GM21786 (cell line): ENCODE measurements at regions not wholly inside any gene's neighbourhood (a gene's known extent, or its start where the extent isn't known, plus 50 kb on each side); places are given as distances from the start of the nearest gene placed in this dataset.
"Not testable (repeated sequence)": the region's sequence is repeated elsewhere in the genome, so short reads cannot be mapped to it uniquely, and the experiment has no call there.

Source experiments
- ATAC-seq: cut with Tn5 transposase; IDR thresholded peaks from one replicate; pipeline ENCODE4 v1.9.1; 2021; ENCODE audit not compliant: unreplicated experiment

DNA sequence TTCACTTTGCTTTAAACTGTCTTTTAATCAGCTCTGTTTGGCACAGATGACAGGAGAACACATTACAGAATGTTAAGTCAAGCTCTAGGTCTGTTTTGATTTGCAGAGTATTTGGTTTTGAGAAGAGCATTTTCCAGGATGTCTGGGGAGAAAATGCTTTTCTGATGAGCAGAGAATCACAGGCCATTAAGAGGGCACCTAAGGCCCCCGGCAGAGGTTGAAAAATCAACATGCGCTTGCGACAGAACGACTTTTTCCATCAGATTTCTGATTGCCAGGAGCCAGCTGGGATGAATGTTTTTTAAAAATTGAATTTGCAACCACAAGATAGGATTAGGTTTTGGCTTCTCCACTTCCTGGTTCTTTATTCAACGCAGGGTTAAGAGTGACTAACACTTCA, 304.5 kb downstream of the JRKL start:
- ATAC-seq: no peak

DNA sequence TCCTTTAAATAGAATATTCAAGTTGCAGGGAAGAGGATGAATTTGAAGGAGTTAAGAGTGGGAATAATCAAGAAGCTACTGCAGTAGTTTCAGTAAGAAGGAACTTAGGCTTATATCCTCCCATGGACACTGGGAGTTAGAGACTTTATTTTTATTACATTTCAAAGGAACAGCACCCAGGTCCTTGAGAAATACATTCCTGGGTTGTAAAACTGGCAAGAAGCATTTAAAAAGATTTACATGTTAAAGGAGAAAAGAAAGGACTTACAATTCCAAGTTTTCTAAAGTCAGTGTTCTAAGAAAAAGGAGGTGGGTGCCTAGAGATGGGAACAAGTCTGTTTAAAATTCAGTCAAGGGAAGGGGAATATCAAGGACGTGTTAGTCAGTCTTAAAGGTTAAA, 306.9 kb downstream of the JRKL start:
- no peak for ATAC-seq

DNA sequence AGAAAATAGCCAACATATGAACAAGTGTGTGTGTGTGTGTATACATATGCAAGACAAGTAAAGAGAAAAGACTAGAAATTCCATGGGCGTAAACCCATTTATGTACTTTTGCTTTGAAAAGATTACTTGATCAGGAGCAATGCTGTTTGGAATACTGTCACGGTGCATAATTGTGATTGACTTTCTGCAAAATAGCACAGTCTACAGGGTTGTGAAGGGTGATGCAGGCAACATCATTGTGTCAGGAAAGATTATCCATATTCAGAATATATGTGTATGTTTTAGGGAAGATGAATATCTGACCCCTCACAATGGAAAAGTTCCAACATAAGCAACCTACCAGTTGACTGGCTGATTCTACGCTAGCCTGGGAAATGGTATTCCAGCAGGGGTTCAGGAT, 307.7 kb downstream of the JRKL start:
- ATAC-seq: no peak

DNA sequence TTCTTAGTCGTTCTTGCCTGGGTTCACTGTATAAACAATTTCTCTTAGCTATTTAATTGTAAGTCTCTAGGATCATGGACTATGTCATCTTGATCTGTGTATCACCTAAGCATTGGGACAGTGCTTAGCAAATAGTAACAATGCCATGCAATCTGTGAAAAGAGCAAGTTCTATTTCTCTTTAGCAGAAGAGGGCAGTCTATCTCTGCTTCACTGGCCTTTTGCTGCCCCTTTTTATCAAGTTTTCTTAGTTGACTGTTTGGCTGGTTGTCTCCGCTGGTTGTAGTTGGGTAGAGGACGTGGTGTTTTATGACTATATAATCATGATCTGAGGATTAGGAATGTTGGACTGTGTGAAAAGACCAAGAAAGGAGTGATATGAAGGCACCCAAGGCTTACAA, 315.0 kb downstream of the JRKL start:
- ATAC-seq: no peak

DNA sequence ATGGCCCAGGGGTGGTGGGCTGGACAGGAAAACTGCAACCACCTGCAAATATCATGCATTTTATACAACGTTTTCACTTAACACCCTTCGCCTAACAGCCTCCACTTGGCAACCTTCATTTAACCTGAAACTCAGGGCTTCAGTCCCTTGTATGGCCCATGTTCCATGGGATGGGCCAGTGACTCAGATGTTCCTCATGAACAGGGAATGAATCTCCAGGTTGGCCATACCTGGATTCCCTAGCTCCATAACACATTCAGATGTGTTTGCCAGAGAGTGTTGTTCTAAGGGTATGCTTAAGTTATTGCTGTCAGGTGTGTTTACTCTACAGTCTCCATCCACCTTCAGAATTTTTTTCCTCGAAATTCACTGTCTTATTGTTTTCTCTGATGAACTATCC, 316.9 kb downstream of the JRKL start:
- no peak for ATAC-seq

DNA sequence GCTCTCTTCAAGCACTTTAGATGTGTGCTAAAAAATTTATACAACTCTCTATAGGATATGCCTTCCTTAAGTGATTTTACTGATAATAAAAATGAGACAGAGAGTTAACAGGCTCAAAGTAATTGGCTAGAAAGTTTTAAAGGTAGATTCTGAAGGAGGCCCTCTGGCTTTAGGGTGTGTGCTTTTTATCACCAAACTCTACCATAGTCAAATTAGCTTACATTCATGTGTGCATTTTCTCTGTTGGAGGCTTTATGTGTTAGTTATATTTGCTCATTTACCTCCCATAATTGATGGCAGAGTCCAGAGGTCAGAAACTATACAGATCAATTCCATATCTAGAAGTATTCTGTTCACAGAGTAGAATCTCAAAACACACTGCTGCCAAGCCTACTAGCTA, 317.5 kb downstream of the JRKL start:
- no peak for ATAC-seq

DNA sequence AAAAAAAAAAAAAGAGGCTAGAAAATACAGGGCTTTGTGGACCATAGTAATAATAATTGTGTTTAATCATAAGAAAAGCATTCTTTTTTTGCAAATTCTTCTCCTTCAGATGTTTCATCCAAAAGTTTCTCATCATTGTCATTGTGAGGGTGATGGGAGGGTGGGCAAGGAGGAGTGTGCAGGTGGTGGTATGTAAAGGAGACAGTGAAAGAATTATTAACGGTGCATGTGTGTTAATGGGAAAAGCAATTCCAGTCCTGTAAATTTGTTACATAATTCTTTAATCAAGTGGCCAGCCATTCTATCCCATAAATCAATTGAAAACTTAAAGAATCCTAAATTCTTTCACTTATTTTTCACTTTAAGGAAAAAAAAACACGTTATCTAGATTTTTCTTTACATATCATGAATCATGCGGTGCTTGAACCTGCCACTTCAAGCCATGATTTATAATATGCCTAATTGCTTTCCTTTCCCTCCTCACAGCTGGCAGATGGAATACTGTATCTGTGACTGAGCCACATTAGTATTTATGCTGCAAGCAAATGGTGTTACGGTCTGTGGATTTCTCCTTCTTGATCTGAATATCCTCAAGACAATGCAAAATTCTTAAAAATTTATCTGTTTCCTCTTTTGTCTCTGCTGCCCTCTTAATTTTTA, 318.5 kb downstream of the JRKL start:
- no peak for ATAC-seq

DNA sequence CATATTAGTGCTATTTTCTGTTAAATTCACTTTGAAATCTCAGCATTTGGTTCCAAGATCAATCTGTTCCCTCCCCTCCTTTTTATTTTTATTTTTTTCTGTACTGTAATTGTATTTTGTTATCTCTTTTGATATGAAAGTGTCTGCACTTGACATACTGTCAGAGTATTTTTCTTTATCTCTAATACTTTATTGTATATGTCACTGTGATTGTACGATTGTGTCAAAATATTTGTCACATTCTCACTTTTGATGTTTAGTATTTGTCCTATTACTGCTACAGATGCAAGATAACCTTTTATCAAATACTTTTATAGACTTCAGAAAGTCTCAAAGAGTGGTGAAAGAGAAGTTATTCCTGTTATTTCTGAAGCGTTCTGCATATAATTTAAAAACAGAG, 323.5 kb downstream of the JRKL start:
- no peak for ATAC-seq

DNA sequence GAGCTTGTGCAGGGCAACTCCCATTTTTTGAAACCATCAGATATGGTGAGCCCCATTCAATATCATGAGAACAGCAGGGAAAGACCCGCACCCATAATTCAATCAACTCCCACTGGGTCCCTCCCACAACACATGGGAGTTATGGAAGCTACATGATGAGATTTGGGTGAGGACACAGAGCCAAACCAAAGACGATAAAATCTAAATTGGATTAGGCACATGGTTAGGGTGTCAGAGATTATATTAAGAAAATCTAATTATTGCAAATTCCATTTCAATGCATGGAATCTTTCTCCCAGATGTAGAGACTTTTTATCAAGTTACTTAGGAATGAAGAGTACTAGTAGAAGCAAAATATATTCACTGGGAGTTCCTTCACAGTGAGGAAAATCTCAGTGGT, 324.9 kb downstream of the JRKL start:
- ATAC-seq: no peak

DNA sequence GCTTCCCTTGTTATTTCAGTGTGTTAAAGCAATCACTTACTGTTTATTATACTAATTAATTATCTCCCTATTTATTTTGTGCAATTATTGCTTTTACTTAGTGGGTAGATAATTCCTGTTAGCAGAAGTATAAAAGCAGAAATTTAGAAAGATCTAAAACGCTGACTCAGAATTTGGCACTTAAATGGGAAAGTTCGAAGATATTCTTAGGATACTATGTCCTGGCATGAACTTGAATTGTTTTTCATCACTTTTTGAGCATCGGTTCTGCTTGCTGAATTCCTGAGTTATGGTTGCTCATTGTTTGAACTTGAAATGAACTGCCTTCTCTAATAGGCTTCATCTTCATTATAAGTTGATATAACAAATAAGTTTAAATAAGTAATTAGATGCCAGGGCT, 325.4 kb downstream of the JRKL start:
- ATAC-seq: no peak

DNA sequence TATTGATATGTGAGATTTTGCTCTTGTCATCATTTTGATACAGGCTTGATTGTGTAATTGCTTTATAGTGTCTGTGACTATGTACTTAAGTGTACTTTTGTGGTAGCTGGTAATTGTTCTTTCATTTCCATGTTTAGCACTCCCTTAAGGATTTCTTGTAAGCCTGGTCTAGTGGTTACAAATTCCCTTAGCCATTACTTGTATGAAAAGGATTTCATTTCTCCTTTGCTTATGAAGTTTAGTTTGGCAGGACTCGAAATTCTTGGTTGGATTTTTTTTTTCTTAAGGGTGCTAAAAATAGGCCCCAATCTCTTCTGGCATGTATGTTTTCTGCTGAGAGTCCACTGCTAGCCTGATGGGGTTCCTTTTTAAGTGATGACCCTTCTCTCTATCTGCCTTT, 346.8 kb downstream of the JRKL start:
- no peak for ATAC-seq

DNA sequence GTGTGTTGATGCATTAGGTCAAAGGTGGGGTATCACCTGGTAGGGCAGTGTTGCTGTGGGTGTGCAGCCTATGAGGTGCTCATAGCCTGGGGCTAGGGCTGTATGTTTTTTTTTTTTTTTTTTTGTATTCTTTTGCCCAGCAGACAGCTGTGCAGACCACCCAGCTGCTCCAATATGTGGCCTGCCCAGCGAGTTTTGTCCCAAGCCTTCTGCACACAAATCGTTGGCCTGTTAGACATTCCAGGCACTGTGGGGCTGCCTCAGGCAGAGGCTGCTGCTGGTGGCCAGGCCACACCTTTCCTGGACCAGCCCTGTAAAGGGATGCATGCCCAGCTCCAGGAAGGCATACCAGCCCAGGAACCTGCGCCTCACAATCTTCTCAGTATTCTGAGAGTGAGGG, 348.5 kb downstream of the JRKL start:
- ATAC-seq: no peak

DNA sequence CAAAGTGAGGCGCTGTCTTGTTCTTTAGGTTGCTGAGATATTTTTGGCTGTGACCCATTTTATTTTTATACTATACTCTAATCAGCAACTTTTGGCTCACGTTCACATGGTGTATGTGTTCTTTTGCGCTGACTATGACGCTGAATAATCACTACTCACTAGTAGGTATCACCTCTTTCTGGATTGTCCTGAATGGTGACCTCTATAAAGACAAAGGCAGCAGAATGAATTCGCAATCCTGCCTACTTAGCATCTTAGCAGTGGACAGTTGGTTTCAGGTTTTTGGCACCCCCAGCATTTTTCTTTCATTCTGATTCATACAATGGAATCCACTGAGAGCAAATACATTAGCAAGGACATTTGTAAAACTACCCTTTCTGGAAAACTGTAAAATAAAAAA, 351.3 kb downstream of the JRKL start:
- no peak for ATAC-seq

DNA sequence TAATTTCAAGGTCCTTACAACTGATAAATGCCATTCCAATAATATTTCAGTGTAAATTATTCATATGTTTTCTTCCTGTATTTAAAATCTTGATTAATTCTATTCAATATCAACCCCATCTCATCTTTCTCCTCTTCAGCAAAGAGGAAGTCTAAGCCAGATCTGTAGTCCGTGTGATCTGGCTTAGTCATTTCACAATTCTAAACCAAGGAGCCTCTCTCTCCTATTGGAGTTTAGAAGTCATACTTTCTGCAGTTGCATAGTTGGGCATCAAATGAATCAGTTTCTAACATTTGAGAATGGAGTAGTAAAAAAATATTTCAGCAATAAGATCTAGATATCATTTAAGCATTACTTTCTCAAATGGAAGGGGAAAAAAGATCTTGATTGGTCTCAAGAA, 354.9 kb downstream of the JRKL start:
- no peak for ATAC-seq

DNA sequence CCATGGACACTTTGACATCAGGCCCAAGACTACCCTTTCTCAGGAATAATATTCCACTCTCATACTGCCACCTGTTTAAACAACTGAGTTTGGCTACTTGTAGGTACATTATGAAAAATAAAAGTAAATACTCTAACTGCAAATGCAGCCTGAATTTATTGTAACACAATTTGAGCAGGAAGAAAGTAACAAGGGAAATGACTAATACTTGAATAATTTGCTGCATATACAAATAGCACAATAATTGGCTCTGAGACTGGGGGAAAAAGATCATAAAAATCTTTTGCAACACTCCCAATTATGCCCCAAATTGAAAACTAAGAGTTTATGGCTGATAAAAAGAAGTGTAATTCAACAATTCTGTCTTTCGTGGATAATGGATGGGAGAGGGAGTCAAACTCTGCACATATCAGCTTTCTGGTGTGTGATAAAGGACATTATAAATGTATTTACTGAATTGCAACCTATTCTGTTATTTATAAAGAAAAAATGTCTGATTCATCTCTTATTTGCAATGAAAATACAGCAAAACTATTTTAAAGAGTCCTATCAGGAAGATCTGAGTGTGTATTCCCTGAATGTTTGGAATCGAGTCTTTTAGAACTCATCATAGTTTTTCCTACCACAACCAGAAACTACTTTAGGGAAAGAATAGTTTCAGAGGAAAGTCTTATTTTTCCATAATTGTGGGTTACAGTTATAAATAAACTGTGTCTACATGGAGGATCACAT, 359.0 kb downstream of the JRKL start:
- no peak for ATAC-seq

DNA sequence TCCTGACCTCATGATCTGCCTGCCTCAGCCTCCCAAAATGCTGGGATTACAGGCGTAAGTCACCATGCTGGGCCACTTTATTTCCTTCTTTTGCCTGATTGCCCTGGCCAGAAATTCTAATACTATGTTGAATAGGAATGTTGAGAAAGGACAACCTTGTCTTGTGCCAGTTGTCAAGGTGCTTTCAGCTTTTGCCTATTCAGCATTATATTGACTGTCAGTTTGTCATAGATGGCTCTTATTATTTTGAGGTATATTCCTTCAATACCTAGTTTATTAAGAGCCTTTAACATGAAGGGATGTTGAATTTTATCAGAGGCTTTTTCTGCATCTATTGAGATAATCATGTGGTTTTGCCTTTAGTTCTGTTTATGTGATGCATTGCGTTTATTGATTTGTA, 362.0 kb downstream of the JRKL start:
- ATAC-seq: not testable (repeated sequence)

DNA sequence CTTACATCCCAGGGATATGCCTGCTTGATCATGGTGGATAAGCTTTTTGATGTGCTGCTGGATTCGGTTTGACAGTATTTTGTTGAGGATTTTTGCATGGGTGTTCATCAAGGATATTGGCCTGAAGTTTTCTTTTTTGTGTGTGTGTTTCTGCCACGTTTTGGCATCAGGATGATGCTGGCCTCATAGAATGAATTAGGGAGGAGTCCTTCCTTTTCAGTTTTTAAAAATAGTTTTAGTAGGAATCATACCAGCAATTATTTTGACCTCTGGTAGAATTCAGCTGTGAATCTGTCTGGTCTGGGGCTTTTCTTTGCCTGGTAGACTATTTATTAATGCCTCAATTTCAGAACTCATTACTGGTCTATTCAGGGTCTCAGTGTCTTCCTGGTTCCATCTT, 362.4 kb downstream of the JRKL start:
- no peak for ATAC-seq

DNA sequence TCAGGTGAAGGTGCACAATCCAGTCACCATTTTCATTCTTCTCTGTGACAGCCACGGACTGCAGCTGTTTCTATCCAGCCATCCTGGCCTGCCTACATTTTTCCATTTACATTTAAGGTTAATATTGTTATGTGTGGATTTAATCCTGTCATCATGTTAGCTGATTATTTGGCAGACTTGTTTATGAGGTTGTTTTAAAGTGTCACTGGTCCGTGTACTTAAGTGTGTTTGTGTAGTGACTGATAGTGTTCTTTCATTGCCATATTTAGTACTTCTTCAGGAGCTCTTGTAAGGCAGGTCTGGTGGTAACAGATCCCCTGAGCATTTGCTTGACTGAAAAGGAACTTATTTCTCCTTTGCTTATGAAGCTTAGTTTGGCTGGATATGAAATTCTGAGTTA, 364.2 kb downstream of the JRKL start:
- no peak for ATAC-seq

DNA sequence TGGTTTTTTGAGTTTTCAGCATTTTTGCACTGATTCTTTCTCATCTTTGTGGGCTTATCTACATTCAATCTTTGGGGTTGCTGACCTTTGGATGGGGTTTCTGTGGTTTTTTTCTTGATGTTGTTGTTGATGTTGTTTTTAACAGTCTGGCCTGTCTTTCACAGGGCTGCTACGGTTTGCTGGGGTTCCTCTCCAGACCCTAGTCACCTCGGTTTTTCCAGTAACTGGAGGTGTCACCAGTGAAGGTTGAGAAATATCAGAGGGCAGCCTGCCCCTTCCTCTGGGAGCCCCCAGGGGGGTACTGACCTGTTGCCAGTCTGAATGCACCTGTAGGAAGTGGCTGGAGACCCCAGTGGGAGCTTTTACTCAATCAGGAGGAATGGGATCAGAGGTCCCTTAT, 365.4 kb downstream of the JRKL start:
- no peak for ATAC-seq

DNA sequence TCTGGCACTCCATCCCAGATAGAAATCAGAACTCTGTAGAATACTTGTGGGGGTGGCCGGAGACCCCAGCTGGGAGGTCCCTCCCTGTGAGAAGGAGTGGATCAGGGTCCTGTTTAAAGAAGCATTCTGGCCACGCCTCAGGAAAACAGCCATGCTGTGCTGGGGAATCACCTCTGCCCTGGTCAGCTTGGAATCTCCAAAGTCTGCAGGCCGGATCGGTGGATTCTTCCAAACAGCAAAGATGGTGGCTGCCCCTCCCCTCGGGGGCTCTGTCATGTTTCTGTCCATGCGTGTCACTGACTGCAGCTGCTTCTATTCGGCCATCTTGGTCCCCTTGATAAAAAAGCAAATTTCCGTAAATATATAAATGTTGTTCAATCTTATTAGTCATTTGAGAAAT, 365.9 kb downstream of the JRKL start:
- ATAC-seq: no peak

DNA sequence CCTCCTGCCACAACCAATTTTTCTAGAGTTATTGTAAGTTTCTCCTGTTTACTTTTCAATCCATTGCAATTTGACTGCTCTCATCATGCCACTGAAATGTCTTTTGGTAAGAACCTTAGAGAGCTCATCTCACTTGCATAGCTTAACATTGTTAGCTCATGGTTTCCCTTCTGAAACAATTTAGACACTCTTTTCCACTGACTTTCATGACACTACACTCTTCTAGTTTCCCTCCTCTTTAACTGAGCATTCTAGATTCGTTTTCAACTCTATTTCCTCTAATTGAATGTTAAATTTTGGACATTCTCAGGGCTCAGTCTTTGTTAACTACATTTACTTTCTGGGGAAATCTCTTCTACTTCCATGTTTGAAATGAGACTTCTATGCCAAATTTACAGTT, 369.1 kb downstream of the JRKL start:
- ATAC-seq: no peak

DNA sequence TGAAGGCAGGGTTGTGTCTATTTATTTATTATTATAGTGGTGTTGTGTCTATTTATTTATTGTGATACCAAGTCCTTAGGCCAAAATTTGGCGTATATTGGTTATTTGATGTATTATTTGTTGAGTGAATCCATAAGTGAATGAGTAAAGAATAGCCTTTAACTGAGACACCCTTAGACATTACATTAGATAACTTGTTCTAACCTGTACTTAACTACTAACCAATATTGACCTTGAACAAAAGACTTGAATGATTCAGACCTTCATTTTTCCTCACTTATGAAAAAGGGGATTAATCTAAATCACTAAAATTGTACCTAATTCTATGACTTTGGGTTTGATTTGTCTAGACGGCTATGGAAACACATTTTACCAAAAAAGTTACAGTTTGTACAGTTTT, 370.5 kb downstream of the JRKL start:
- no peak for ATAC-seq

DNA sequence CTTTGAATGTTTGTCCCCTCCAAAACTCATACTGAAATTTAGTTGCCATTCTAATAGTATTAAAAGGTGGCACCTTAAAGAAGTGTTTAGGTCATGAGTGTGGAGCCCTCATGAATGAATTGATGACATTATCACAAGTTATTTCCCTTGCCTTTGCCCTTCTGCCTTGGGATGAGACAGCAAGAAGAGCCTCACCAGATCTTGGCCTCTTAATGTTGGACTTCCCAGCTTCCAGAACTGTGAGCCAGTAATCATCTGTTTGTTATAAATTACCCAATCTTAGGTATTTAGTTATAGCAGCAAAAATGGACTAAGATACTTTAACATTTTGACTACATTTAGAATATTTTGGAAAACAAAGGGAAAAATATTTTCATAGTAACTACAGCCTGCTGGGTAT, 371.0 kb downstream of the JRKL start:
- no peak for ATAC-seq
